Common myeloid progenitor, CD34-positive (primary cell): ENCODE measurements at regions not wholly inside any gene's neighbourhood (a gene's known extent, or its start where the extent isn't known, plus 50 kb on each side); places are given as distances from the start of the nearest gene placed in this dataset.

Source experiments
- CTCF ChIA-PET: fragments of 350-600 bp; sonication (Branson Sonifier 250); formaldehyde crosslinking; loops from one replicate; lab custom pipeline; 2021; ENCODE audit warnings: antibody characterized with exemption; lab: Charles Lee
- POLR2A ChIA-PET: fragments of 350-600 bp; sonication (Branson Sonifier 250); formaldehyde crosslinking; loops from one replicate; lab custom pipeline; 2021; ENCODE audit warnings: antibody characterized with exemption; lab: Charles Lee
- DNase-seq, 3 donors: peaks; one replicate each; pipeline versions ENCODE4 v3.0.0 to v3.0.0-alpha.2; 2013
- H3K27ac ChIP-seq, 2 experiments: 1 replicate in 1 of 2; 2 replicates in 1 of 2; pipeline ENCODE4 v1.7.0; 2013; ENCODE audit warnings: inconsistent platforms in 2 of 2, low read length in 2 of 2, mild to moderate bottlenecking in 2 of 2, low read depth in 1 of 2, moderate library complexity in 1 of 2; ENCODE audit not compliant: severe bottlenecking in 2 of 2, insufficient read depth in 1 of 2, poor library complexity in 1 of 2
- H3K27me3 ChIP-seq, 5 experiments: replicated peaks in 2 of 5; 1 replicate in 3 of 5; 2 replicates in 2 of 5; pipeline versions ENCODE4 v1.6.1 to v1.7.0; 2013; ENCODE audit warnings: low read length in 4 of 5, mild to moderate bottlenecking in 2 of 5, moderate library complexity in 2 of 5, inconsistent platforms in 1 of 5; ENCODE audit not compliant: insufficient read depth in 5 of 5, control insufficient read depth in 4 of 5
- H3K36me3 ChIP-seq, 4 experiments: 1 replicate in 2 of 4; 2 replicates in 2 of 4; pipeline versions ENCODE4 v1.6.1 to v1.7.0; 2013; ENCODE audit warnings: low read length in 3 of 4, control low read depth in 1 of 4, mild to moderate bottlenecking in 1 of 4; ENCODE audit not compliant: control insufficient read depth in 4 of 4, insufficient read depth in 4 of 4
- H3K4me1 ChIP-seq, 4 experiments: 1 replicate in 3 of 4; 2 replicates in 1 of 4; pipeline versions ENCODE4 v1.6.1 to v1.7.1; 2013; ENCODE audit warnings: low read length in 3 of 4, mild to moderate bottlenecking in 3 of 4, control low read depth in 1 of 4, inconsistent platforms in 1 of 4, moderate library complexity in 1 of 4; ENCODE audit not compliant: control insufficient read depth in 4 of 4, insufficient read depth in 4 of 4; ENCODE audit errors: control extremely low read depth in 1 of 4
- H3K4me3 ChIP-seq, 7 experiments: 1 replicate in 4 of 7; 2 replicates in 3 of 7; pipeline versions ENCODE4 v1.5.1 to v1.7.0; 2013; ENCODE audit warnings: mild to moderate bottlenecking in 7 of 7, low read length in 6 of 7, moderate library complexity in 6 of 7, inconsistent platforms in 2 of 7, low read depth in 2 of 7, control low read depth in 1 of 7; ENCODE audit not compliant: insufficient read depth in 4 of 7, control insufficient read depth in 1 of 7; ENCODE audit errors: extremely low read depth in 1 of 7
- H3K9me3 ChIP-seq, 5 experiments: 1 replicate in 4 of 5; 2 replicates in 1 of 5; pipeline versions ENCODE4 v1.6.1 to v1.7.1; 2013; ENCODE audit warnings: low read length in 4 of 5, mild to moderate bottlenecking in 2 of 5, inconsistent platforms in 1 of 5, low read depth in 1 of 5, moderate library complexity in 1 of 5; ENCODE audit not compliant: control insufficient read depth in 4 of 5, insufficient read depth in 2 of 5; ENCODE audit errors: control extremely low read depth in 1 of 5
- WGBS: methylation state at CpG from one replicate; pipeline ENCODE4 v1.1.5; 2013; ENCODE audit not compliant: insufficient coverage; 5-methylcytosine and 5-hydroxymethylcytosine counted together

GRCh38 chr14:49478784-49479183, 107.4 kb downstream of the RPS29 start:
- ChIA-PET CTCF (interaction anchor here (1.3 kb wide), 1 partner anchor 9 kb away, joined by 3 read pairs; no protein-coding TSS in a partner anchor), POLR2A (no interaction called here)
- Histone ChIP-seq H3K36me3 (no peaks in the 10 kb centered on the region), H3K9me3 (peaks cover 0 to 5% (median 0%) of the 10 kb centered on the region in 5 experiments), H3K4me3 (no peak overlapping the region), H3K27ac (no peak overlapping the region), H3K4me1 (peaks cover 8 to 18% (median 13%) of the 10 kb centered on the region in 4 experiments), H3K27me3 (no peaks in the 10 kb centered on the region)
- DNase-seq, result no peak
- no CpG with 5 or more reads among the region's 3 CpGs for WGBS

GRCh38 chr14:49467091-49467490, 119.1 kb downstream of the RPS29 start:
- H3K27ac ChIP-seq, result no peak overlapping the region
- H3K4me1 ChIP-seq, result peaks cover 0 to 7% (median 0%) of the 10 kb centered on the region in 4 experiments
- CTCF ChIA-PET, result interaction anchor here (1.5 to 1.9 kb wide), 2 partner anchors 10 to 29 kb away, joined by 3 to 5 read pairs; no protein-coding TSS in a partner anchor
- no peak overlapping the region for H3K4me3 ChIP-seq
- H3K36me3 ChIP-seq, result no peaks in the 10 kb centered on the region
- WGBS, result 100% methylated on average over 3 of the region's 3 CpGs
- H3K9me3 ChIP-seq, result no peaks in the 10 kb centered on the region
- DNase-seq, result no peak
- POLR2A ChIA-PET, result no interaction called here
- H3K27me3 ChIP-seq, result no peaks in the 10 kb centered on the region

- no peaks in the 10 kb centered on the region for H3K36me3 ChIP-seq
- WGBS, result 80% methylated on average over 1 of the region's 1 CpG
- POLR2A ChIA-PET, result no interaction called here
- no peaks in the 10 kb centered on the region for H3K27me3 ChIP-seq
- no peaks in the 10 kb centered on the region for H3K9me3 ChIP-seq
- peak in 2 of 3 donors; percentile 9 to 15 for DNase-seq
- H3K27ac ChIP-seq, result no peak overlapping the region
- H3K4me1 ChIP-seq, result peaks cover 0 to 7% (median under 1%) of the 10 kb centered on the region in 4 experiments
- no peak overlapping the region for H3K4me3 ChIP-seq
- CTCF ChIA-PET, result interaction anchor here (2.1 to 8.0 kb wide), 2 partner anchors 16 to 85 kb away, joined by 7 to 58 read pairs; no protein-coding TSS in a partner anchor
Measured at GRCh38 chr14:49464885-49465284, 121.3 kb downstream of the RPS29 start.

- Histone ChIP-seq H3K27me3 (no peaks in the 10 kb centered on the region), H3K27ac (no peak overlapping the region), H3K4me1 (peaks cover 0 to 5% (median under 1%) of the 10 kb centered on the region in 4 experiments), H3K9me3 (no peaks in the 10 kb centered on the region), H3K4me3 (no peak overlapping the region), H3K36me3 (no peaks in the 10 kb centered on the region)
- CTCF ChIA-PET, result interaction anchor here (1.6 to 8.0 kb wide), 4 partner anchors 17 to 87 kb away, joined by 5 to 58 read pairs (median 19); no protein-coding TSS in a partner anchor
- DNase-seq, result no peak
- no CpG with 5 or more reads among the region's 1 CpG for WGBS
- POLR2A ChIA-PET, result no interaction called here
Measured at GRCh38 chr14:49463146-49463545, 123.0 kb downstream of the RPS29 start.

- Histone ChIP-seq H3K27me3 (no peaks in the 10 kb centered on the region), H3K9me3 (no peaks in the 10 kb centered on the region), H3K36me3 (no peaks in the 10 kb centered on the region), H3K4me1 (peaks cover 0 to 5% (median under 1%) of the 10 kb centered on the region in 4 experiments), H3K4me3 (no peak overlapping the region), H3K27ac (no peak overlapping the region)
- CTCF ChIA-PET, result interaction anchor here (0.6 to 8.0 kb wide), 26 partner anchors 9 to 306 kb away, joined by 3 to 58 read pairs (median 4); partner anchors contain the start of genes DNAAF2, MGAT2, RPL36AL and RPS29
- WGBS, result no CpG with 5 or more reads among the region's 2 CpGs
- POLR2A ChIA-PET, result interaction anchor here (1.4 kb wide), 1 partner anchor 124 kb away, joined by 3 read pairs; no protein-coding TSS in a partner anchor
- DNase-seq, result peak; percentile 87 to 94 (median 91)
Measured at GRCh38 chr14:49461529-49462401, 124.4 kb downstream of the RPS29 start.

GRCh38 chr14:49460662-49461061, 125.5 kb downstream of the RPS29 start:
- no peak for DNase-seq
- Histone ChIP-seq H3K27me3 (no peaks in the 10 kb centered on the region), H3K27ac (no peak overlapping the region), H3K4me1 (peaks cover 0 to 5% (median under 1%) of the 10 kb centered on the region in 4 experiments), H3K4me3 (no peak overlapping the region), H3K9me3 (no peaks in the 10 kb centered on the region), H3K36me3 (no peaks in the 10 kb centered on the region)
- POLR2A ChIA-PET, result interaction anchor here (1.4 kb wide), 1 partner anchor 125 kb away, joined by 3 read pairs; no protein-coding TSS in a partner anchor
- CTCF ChIA-PET, result interaction anchor here (0.8 to 8.0 kb wide), 11 partner anchors 9 to 89 kb away, joined by 3 to 58 read pairs (median 4); no protein-coding TSS in a partner anchor
- 100% methylated on average over 1 of the region's 2 CpGs for WGBS
